ENCODE measurements at regions not wholly inside any gene's neighbourhood (a gene's known extent, or its start where the extent isn't known, plus 50 kb on each side); places are given as distances from the start of the nearest gene placed in this dataset.
"Not testable (repeated sequence)": the region's sequence is repeated elsewhere in the genome, so short reads cannot be mapped to it uniquely, and the experiment has no call there.

- ATAC-seq (ENCODE audit: low read depth), result no peak
- CTCF ChIA-PET, result no interaction called here
These were observed 1432.2 kb upstream of the ACVR2A start for GRCh38 chr2:146412625-146413024.

GRCh38 chr2:146405402-146406309, 1439.2 kb upstream of the ACVR2A start:
- DNase-seq; H3K4me1 Mint-ChIP-seq; ATAC-seq (ENCODE audit: low read depth); H3K27me3 ChIP-seq (replicated peaks in 1 of 4; ENCODE audit: control extremely low read depth in 1 of 4, control insufficient read depth in 3 of 4, insufficient read depth in 4 of 4, low read length in 3 of 4); H3K4me3 Mint-ChIP-seq; H3K27ac ChIP-seq (ENCODE audit: low read length in 2 of 2); H3K4me3 ChIP-seq (ENCODE audit: control extremely low read depth in 1 of 5, extremely low read depth in 1 of 5, insufficient read depth in 1 of 5, low read depth in 2 of 5, low read length in 4 of 5); CTCF ChIA-PET; H3K79me2 ChIP-seq (ENCODE audit: control insufficient read depth, insufficient read depth, low read length); intact Hi-C loops (cut with micrococcal nuclease); H3K9ac ChIP-seq (ENCODE audit: low read length); H3K9me3 ChIP-seq (ENCODE audit: control extremely low read depth in 1 of 3, control insufficient read depth in 2 of 3, insufficient read depth in 1 of 3, low read length in 2 of 3); POLR2A ChIA-PET; H2AFZ ChIP-seq (ENCODE audit: insufficient read depth, low read depth, low read length, poor library complexity, severe bottlenecking); H4K20me1 ChIP-seq (ENCODE audit: control insufficient read depth, insufficient read depth, low read length, poor library complexity, severe bottlenecking); H3K27me3 Mint-ChIP-seq; H3K4me2 ChIP-seq (replicated peaks; ENCODE audit: low read depth, low read length, poor library complexity, severe bottlenecking); H3K36me3 ChIP-seq (replicated peaks in 1 of 2; ENCODE audit: control extremely low read depth in 1 of 2, control insufficient read depth in 1 of 2, extremely low read depth in 1 of 2, insufficient read depth in 2 of 2, low read length in 1 of 2); H3K27ac Mint-ChIP-seq; H3K9me3 Mint-ChIP-seq (ENCODE audit: insufficient read depth); H3K4me1 ChIP-seq (ENCODE audit: control insufficient read depth in 2 of 2, insufficient read depth in 2 of 2, low read length in 2 of 2): not testable (repeated sequence)
- 74% methylated on average over 3 of the region's 30 CpGs for WGBS (ENCODE audit: insufficient coverage)

More at GRCh38 chr2:146412625-146413024, 1432.2 kb upstream of the ACVR2A start:
- no peak for TF ChIP-seq EZH2 (IDR thresholded peaks at IDR 0.05; ENCODE audit: borderline replicate concordance, insufficient read depth, low read depth, low read length, poor library complexity, severe bottlenecking)
- TF ChIP-seq, protein P1, sequence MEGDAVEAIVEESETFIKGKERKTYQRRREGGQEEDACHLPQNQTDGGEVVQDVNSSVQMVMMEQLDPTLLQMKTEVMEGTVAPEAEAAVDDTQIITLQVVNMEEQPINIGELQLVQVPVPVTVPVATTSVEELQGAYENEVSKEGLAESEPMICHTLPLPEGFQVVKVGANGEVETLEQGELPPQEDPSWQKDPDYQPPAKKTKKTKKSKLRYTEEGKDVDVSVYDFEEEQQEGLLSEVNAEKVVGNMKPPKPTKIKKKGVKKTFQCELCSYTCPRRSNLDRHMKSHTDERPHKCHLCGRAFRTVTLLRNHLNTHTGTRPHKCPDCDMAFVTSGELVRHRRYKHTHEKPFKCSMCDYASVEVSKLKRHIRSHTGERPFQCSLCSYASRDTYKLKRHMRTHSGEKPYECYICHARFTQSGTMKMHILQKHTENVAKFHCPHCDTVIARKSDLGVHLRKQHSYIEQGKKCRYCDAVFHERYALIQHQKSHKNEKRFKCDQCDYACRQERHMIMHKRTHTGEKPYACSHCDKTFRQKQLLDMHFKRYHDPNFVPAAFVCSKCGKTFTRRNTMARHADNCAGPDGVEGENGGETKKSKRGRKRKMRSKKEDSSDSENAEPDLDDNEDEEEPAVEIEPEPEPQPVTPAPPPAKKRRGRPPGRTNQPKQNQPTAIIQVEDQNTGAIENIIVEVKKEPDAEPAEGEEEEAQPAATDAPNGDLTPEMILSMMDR (IDR thresholded peaks at IDR 0.05), result no peak
- no peaks in the 10 kb centered on the region for H3K27me3 Mint-ChIP-seq
- H3K4me1 Mint-ChIP-seq, result no peaks in the 10 kb centered on the region
- no peaks in the 10 kb centered on the region for H3K4me1 ChIP-seq (ENCODE audit: control insufficient read depth in 2 of 2, insufficient read depth in 2 of 2, low read length in 2 of 2)
- H3K9me3 ChIP-seq (ENCODE audit: control extremely low read depth in 1 of 3, control insufficient read depth in 2 of 3, insufficient read depth in 1 of 3, low read length in 2 of 3), result no peaks in the 10 kb centered on the region
- no peaks in the 10 kb centered on the region for H3K27me3 ChIP-seq (replicated peaks in 1 of 4; ENCODE audit: control extremely low read depth in 1 of 4, control insufficient read depth in 3 of 4, insufficient read depth in 4 of 4, low read length in 3 of 4)
- H3K4me3 ChIP-seq (ENCODE audit: control extremely low read depth in 1 of 5, extremely low read depth in 1 of 5, insufficient read depth in 1 of 5, low read depth in 2 of 5, low read length in 4 of 5), result no peak overlapping the region
- H3K9me3 Mint-ChIP-seq (ENCODE audit: insufficient read depth), result no peaks in the 10 kb centered on the region
- H3K4me3 Mint-ChIP-seq, result no peak overlapping the region
- no peaks in the 10 kb centered on the region for H3K36me3 ChIP-seq (replicated peaks in 1 of 2; ENCODE audit: control extremely low read depth in 1 of 2, control insufficient read depth in 1 of 2, extremely low read depth in 1 of 2, insufficient read depth in 2 of 2, low read length in 1 of 2)
- no peak overlapping the region for H3K4me2 ChIP-seq (replicated peaks; ENCODE audit: low read depth, low read length, poor library complexity, severe bottlenecking)
- no peak overlapping the region for H3K9ac ChIP-seq (ENCODE audit: low read length)
- H4K20me1 ChIP-seq (ENCODE audit: control insufficient read depth, insufficient read depth, low read length, poor library complexity, severe bottlenecking), result no peaks in the 10 kb centered on the region
- H3K27ac Mint-ChIP-seq, result no peak overlapping the region
- intact Hi-C loops (cut with micrococcal nuclease), result no loop called here
- no peak overlapping the region for H3K27ac ChIP-seq (ENCODE audit: low read length in 2 of 2)
- WGBS (ENCODE audit: insufficient coverage), result 90% methylated on average over 8 of the region's 8 CpGs
- no peaks in the 10 kb centered on the region for H3K79me2 ChIP-seq (ENCODE audit: control insufficient read depth, insufficient read depth, low read length)
- H2AFZ ChIP-seq (ENCODE audit: insufficient read depth, low read depth, low read length, poor library complexity, severe bottlenecking), result no peak overlapping the region
- POLR2A ChIA-PET, result no interaction called here
- no peak for DNase-seq

GRCh38 chr2:146403546-146404160, 1441.2 kb upstream of the ACVR2A start:
- CTCF ChIA-PET, result not testable (repeated sequence)

More at GRCh38 chr2:146403546-146404160, 1441.2 kb upstream of the ACVR2A start:
- H3K4me3 ChIP-seq (ENCODE audit: control extremely low read depth in 1 of 5, extremely low read depth in 1 of 5, insufficient read depth in 1 of 5, low read depth in 2 of 5, low read length in 4 of 5); H3K4me3 Mint-ChIP-seq; H3K36me3 ChIP-seq (replicated peaks in 1 of 2; ENCODE audit: control extremely low read depth in 1 of 2, control insufficient read depth in 1 of 2, extremely low read depth in 1 of 2, insufficient read depth in 2 of 2, low read length in 1 of 2); ATAC-seq (ENCODE audit: low read depth); H3K4me1 ChIP-seq (ENCODE audit: control insufficient read depth in 2 of 2, insufficient read depth in 2 of 2, low read length in 2 of 2); H3K9ac ChIP-seq (ENCODE audit: low read length); H3K27ac ChIP-seq (ENCODE audit: low read length in 2 of 2); H4K20me1 ChIP-seq (ENCODE audit: control insufficient read depth, insufficient read depth, low read length, poor library complexity, severe bottlenecking); H3K79me2 ChIP-seq (ENCODE audit: control insufficient read depth, insufficient read depth, low read length); H3K9me3 ChIP-seq (ENCODE audit: control extremely low read depth in 1 of 3, control insufficient read depth in 2 of 3, insufficient read depth in 1 of 3, low read length in 2 of 3); H3K27me3 Mint-ChIP-seq; H3K9me3 Mint-ChIP-seq (ENCODE audit: insufficient read depth); H3K4me2 ChIP-seq (replicated peaks; ENCODE audit: low read depth, low read length, poor library complexity, severe bottlenecking); H3K27me3 ChIP-seq (replicated peaks in 1 of 4; ENCODE audit: control extremely low read depth in 1 of 4, control insufficient read depth in 3 of 4, insufficient read depth in 4 of 4, low read length in 3 of 4); H3K4me1 Mint-ChIP-seq; DNase-seq; H2AFZ ChIP-seq (ENCODE audit: insufficient read depth, low read depth, low read length, poor library complexity, severe bottlenecking); POLR2A ChIA-PET; intact Hi-C loops (cut with micrococcal nuclease); H3K27ac Mint-ChIP-seq: not testable (repeated sequence)
- WGBS (ENCODE audit: insufficient coverage), result 98% methylated on average over 21 of the region's 28 CpGs
